OCI-LY7 (cell line): ENCODE measurements at regions not wholly inside any gene's neighbourhood (a gene's known extent, or its start where the extent isn't known, plus 50 kb on each side); places are given as distances from the start of the nearest gene placed in this dataset.

ENCODE experiments used
- BruUV-seq: library from RNA; stranded (reverse); fragments of 400-500 nt; replicated peaks from 2 replicates; lab custom pipeline; 2021; lab: Mats Ljungman, UMichigan
- CTCF ChIA-PET: fragments of 300-600 bp; sonication (Branson Sonifier 250); formaldehyde crosslinking; loops from one replicate; lab custom pipeline; 2022; ENCODE audit warnings: antibody characterized with exemption; ENCODE audit not compliant: unreplicated experiment; lab: Charles Lee
- POLR2A ChIA-PET: fragments of 300-600 bp; sonication (Branson Sonifier 250); formaldehyde crosslinking; loops from one replicate; lab custom pipeline; 2022; ENCODE audit warnings: antibody characterized with exemption; lab: Charles Lee
- DNase-seq: peaks from one replicate; pipeline ENCODE4 v3.0.0-alpha.2; 2015; ENCODE audit warnings: low spot score
- H2AFZ ChIP-seq: fragments of 200-600 bp; sonication (generic), shearing (Covaris generic); 2 replicates; pipeline ENCODE4 v1.6.1; 2014; ENCODE audit warnings: mild to moderate bottlenecking, antibody characterized with exemption, low read length, moderate library complexity
- H3K27ac ChIP-seq: fragments of 200-600 bp; sonication (generic); 2 replicates; pipeline ENCODE4 v1.5.1; 2014; ENCODE audit warnings: mixed run types, low read depth, mild to moderate bottlenecking, moderate library complexity, low read length, inconsistent platforms; ENCODE audit not compliant: poor library complexity, severe bottlenecking
- H3K36me3 ChIP-seq: fragments of 200-600 bp; sonication (generic); 2 replicates; pipeline ENCODE4 v1.6.1; 2014; ENCODE audit warnings: mild to moderate bottlenecking, antibody characterized with exemption, low read length, moderate library complexity, mixed read lengths; ENCODE audit not compliant: insufficient read depth
- H3K4me1 ChIP-seq: fragments of 200-600 bp; sonication (generic); 2 replicates; pipeline ENCODE4 v1.5.1; 2014; ENCODE audit warnings: mild to moderate bottlenecking, low read length; ENCODE audit not compliant: insufficient read depth, poor library complexity, severe bottlenecking
- H3K4me2 ChIP-seq: fragments of 200-600 bp; sonication (generic); 2 replicates; pipeline ENCODE4 v1.6.1; 2014; ENCODE audit warnings: mild to moderate bottlenecking, low read length
- H3K4me3 ChIP-seq: fragments of 200-600 bp; sonication (generic); 2 replicates; pipeline ENCODE4 v1.5.1; 2014; ENCODE audit warnings: mild to moderate bottlenecking, low read depth, low read length; ENCODE audit not compliant: poor library complexity, severe bottlenecking
- H3K79me2 ChIP-seq: fragments of 200-600 bp; sonication (generic); 2 replicates; pipeline ENCODE4 v1.6.1; 2016; ENCODE audit warnings: low read depth, mild to moderate bottlenecking, low read length, moderate library complexity, mixed read lengths; ENCODE audit not compliant: insufficient read depth
- H3K9me2 ChIP-seq: fragments of 200-600 bp; sonication (generic); 2 replicates; pipeline ENCODE4 v1.6.1; 2016; ENCODE audit warnings: mild to moderate bottlenecking, low read length, mixed read lengths; ENCODE audit not compliant: insufficient read depth
- H3K9me3 ChIP-seq: fragments of 200-600 bp; sonication (generic); 2 replicates; pipeline ENCODE4 v1.6.1; 2014; ENCODE audit warnings: mild to moderate bottlenecking, mixed run types, low read length, mixed read lengths
- H4K20me1 ChIP-seq: fragments of 200-600 bp; sonication (generic); 2 replicates; pipeline ENCODE4 v1.6.1; 2014; ENCODE audit warnings: mild to moderate bottlenecking, antibody characterized with exemption, low read length, moderate library complexity, mixed read lengths; ENCODE audit not compliant: insufficient read depth
- CTCF ChIP-seq: fragments of 200-600 bp; sonication (generic); conservative IDR thresholded peaks from 2 replicates; pipeline ENCODE4 v1.5.1; 2014; ENCODE audit warnings: mild to moderate bottlenecking, antibody characterized with exemption, low read length, moderate library complexity, mixed read lengths
- EZH2phosphoT487 ChIP-seq: fragments of 200-600 bp; sonication (generic); IDR thresholded peaks from 2 replicates; pipeline ENCODE4 v1.6.1; 2018; ENCODE audit warnings: low read depth, borderline replicate concordance, mild to moderate bottlenecking, mixed run types, antibody characterized with exemption, low read length, moderate library complexity, mixed read lengths
- intact Hi-C: fragments of 100-400 bp; cut with micrococcal nuclease; formaldehyde crosslinking; loops from one replicate; pipeline ENCODE4 v1.10.0; 2022; ENCODE audit not compliant: unreplicated experiment

GRCh38 chr10:131387018-131387529 lies 75.6 kb upstream of the TCERG1L start:
- H3K9me3 ChIP-seq: no peaks in the 10 kb centered on the region
- H3K79me2 ChIP-seq: no peaks in the 10 kb centered on the region
- CTCF ChIA-PET: interaction anchor here (0.6 kb wide), 1 partner anchor 175 kb away, joined by 3 read pairs; no protein-coding TSS in a partner anchor
- intact Hi-C loops: no loop called here
- POLR2A ChIA-PET: no interaction called here
- H4K20me1 ChIP-seq: no peaks in the 10 kb centered on the region
- no peak overlapping the region for H2AFZ ChIP-seq
- BruUV-seq: no TSS peak
- H3K36me3 ChIP-seq: no peaks in the 10 kb centered on the region
- H3K4me3 ChIP-seq: no peak overlapping the region
- no peak for TF ChIP-seq CTCF
- no peak for TF ChIP-seq EZH2phosphoT487
- H3K4me1 ChIP-seq: no peaks in the 10 kb centered on the region
- H3K9me2 ChIP-seq: no peaks in the 10 kb centered on the region
- no peak overlapping the region for H3K27ac ChIP-seq
- H3K4me2 ChIP-seq: no peak overlapping the region
- DNase-seq: no peak

- Histone ChIP-seq H2AFZ (no peak overlapping the region), H3K9me2 (no peaks in the 10 kb centered on the region), H3K4me1 (no peaks in the 10 kb centered on the region), H4K20me1 (no peaks in the 10 kb centered on the region), H3K79me2 (no peaks in the 10 kb centered on the region), H3K4me2 (no peak overlapping the region), H3K27ac (no peak overlapping the region), H3K36me3 (no peaks in the 10 kb centered on the region), H3K9me3 (no peaks in the 10 kb centered on the region), H3K4me3 (no peak overlapping the region)
- intact Hi-C loops: no loop called here
- no TSS peak for BruUV-seq
- ChIA-PET CTCF (no interaction called here), POLR2A (interaction anchor here (0.6 to 0.8 kb wide), 2 partner anchors 24 to 69 kb away, joined by 3 read pairs; no protein-coding TSS in a partner anchor)
- TF ChIP-seq CTCF (no peak), EZH2phosphoT487 (no peak)
- no peak for DNase-seq
These were observed 80.4 kb upstream of the TCERG1L start for GRCh38 chr10:131391936-131392335.
